HG03571 (cell line): ENCODE measurements at regions not wholly inside any gene's neighbourhood (a gene's known extent, or its start where the extent isn't known, plus 50 kb on each side); places are given as distances from the start of the nearest gene placed in this dataset.

Source experiments
- ATAC-seq: cut with Tn5 transposase; IDR thresholded peaks from one replicate; pipeline ENCODE4 v1.9.1; 2021; ENCODE audit not compliant: unreplicated experiment

- ATAC-seq = no peak
Measured at GRCh38 chr10:121405953-121406352, 192.3 kb downstream of the FGFR2 start.

GRCh38 chr10:121406823-121407545 lies 191.3 kb downstream of the FGFR2 start:
- no peak for ATAC-seq

GRCh38 chr10:121409466-121410104 lies 188.7 kb downstream of the FGFR2 start:
- ATAC-seq = no peak

GRCh38 chr10:121411004-121411403 lies 187.2 kb downstream of the FGFR2 start:
- ATAC-seq = no peak

GRCh38 chr10:121413951-121414350 lies 184.3 kb downstream of the FGFR2 start:
- no peak for ATAC-seq

- ATAC-seq = no peak
Measured at GRCh38 chr10:121414366-121415062, 183.7 kb downstream of the FGFR2 start.

GRCh38 chr10:121415063-121415399 lies 183.2 kb downstream of the FGFR2 start:
- ATAC-seq = no peak

GRCh38 chr10:121416071-121416470 lies 182.2 kb downstream of the FGFR2 start:
- no peak for ATAC-seq

GRCh38 chr10:121417298-121417697 lies 180.9 kb downstream of the FGFR2 start:
- no peak for ATAC-seq

- no peak for ATAC-seq
Measured at GRCh38 chr10:121418126-121418777, 180.0 kb downstream of the FGFR2 start.

GRCh38 chr10:121420006-121420405 lies 178.2 kb downstream of the FGFR2 start:
- no peak for ATAC-seq

GRCh38 chr10:121422096-121422495 lies 176.1 kb downstream of the FGFR2 start:
- no peak for ATAC-seq

- ATAC-seq = no peak
Measured at GRCh38 chr10:121425623-121426022, 172.6 kb downstream of the FGFR2 start.

- ATAC-seq = no peak
Measured at GRCh38 chr10:121426307-121426706, 171.9 kb downstream of the FGFR2 start.
